Pancreas (tissue), 10 donors: ENCODE measurements at regions not wholly inside any gene's neighbourhood (a gene's known extent, or its start where the extent isn't known, plus 50 kb on each side); places are given as distances from the start of the nearest gene placed in this dataset.
A peak's percentile ranks its signal among the peaks of the same experiment; 100 is the strongest.

ENCODE experiments used
- ATAC-seq, 4 donors: fragments of 200-7000 bp; cut with Tn5 transposase; one replicate each; pipeline versions ENCODE4 v1.8.0 to v1.9.1; 2020; ENCODE audit warnings: mild to moderate bottlenecking in 4 of 4, moderate library complexity in 4 of 4
- DNase-seq, 6 donors: peaks; one replicate each; pipeline ENCODE4 v3.0.0-alpha.2; 2020
- FAIRE-seq: peaks from 2 replicates; lab custom pipeline; 2012; peaks lifted over from hg19 to GRCh38; lab: Jason Lieb, UNC
- H3K27ac ChIP-seq, 4 donors: fragments of 200-600 bp; sonication (generic); 1 replicate in 3 of 4; 2 replicates in 1 of 4; pipeline versions ENCODE4 v1.5.0 to v1.8.0; 2020
- H3K27me3 ChIP-seq, 4 donors: fragments of 200-600 bp; one replicate each; pipeline ENCODE4 v1.8.0; 2021
- H3K36me3 ChIP-seq, 3 donors: fragments of 200-600 bp; sonication (generic) in 1 of 3; one replicate each; pipeline versions ENCODE4 v1.5.0 to v1.8.0; 2020 to 2021
- H3K4me1 ChIP-seq, 3 donors: fragments of 200-600 bp; one replicate each; pipeline ENCODE4 v1.8.0; 2021
- H3K4me3 ChIP-seq, 4 donors: fragments of 200-600 bp; sonication (generic) in 2 of 4; one replicate each; pipeline versions ENCODE4 v1.5.0 to v1.8.0; 2020 to 2021
- H3K9me3 ChIP-seq, 4 donors: fragments of 200-600 bp; one replicate each; pipeline ENCODE4 v1.8.0; 2021
- WGBS, 2 donors: extraction: QIAGEN DNeasy Blood & Tissue Kit; methylation state at CpG; one replicate each; pipeline ENCODE4 v1.1.7; 2013; 5-methylcytosine and 5-hydroxymethylcytosine counted together
- intact Hi-C, 3 donors: fragments of 100-400 bp; cut with DNase I; formaldehyde crosslinking; loops; one replicate each; pipeline versions ENCODE4 v1.11.1 to v1.14.2; 2022
- TF ChIP-seq, protein P1 (sequence below), 4 donors: fragments of 200-600 bp; sonication (generic) in 3 of 4; IDR thresholded peaks; one replicate each; pipeline versions ENCODE4 v1.5.0 to v1.8.0; 2021; ENCODE audit warnings: antibody characterized with exemption in 4 of 4
- donor health status: healthy with polysubstance abuse.
- donor health status: DM: no; HTN: no; CAD: no; lungs with moderate emphysema.
- donor health status: DM: no; HTN: no; CAD: no.
- donor health status: control.
- donor health status: control.
- donor health status: Bipolar disorder and iron deficiency.
- donor health status: DM: yes; HTN: yes; CAD: no.
- donor health status: DM: no; HTN: no; CAD: no.
- donor health status: DM: no; HTN: no; CAD: no.
- donor health status: DM: yes; HTN: yes; CAD: no.

DNA sequence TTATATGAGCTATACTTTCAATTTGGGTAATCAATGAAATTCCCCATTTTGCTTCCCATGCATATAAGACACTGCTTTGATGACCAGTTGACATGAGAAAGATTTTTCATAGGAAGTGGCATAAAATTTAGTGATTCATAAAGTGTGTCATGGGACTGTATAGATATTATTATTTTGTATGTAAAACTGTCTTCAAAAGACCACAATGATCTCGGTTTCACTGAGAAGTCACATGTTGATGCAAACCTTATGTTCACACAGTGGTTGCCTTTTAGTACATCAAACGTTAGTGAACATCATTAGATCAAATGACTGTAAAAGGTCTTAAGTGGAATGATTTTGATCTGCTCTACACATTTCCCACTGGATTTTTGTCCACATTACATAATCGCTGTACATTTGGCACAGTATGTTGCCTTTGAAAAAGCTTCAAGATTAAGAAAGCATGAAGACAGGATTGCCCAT, 349.2 kb upstream of the MEF2C start:
- H3K27me3 ChIP-seq, result no peaks in the 10 kb centered on the region
- 56 to 60% methylated on average over 3 of the region's 3 CpGs for WGBS, 2 donors
- no peaks in the 10 kb centered on the region for H3K9me3 ChIP-seq
- intact Hi-C loops, result no loop called here
- no peak overlapping the region for H3K27ac ChIP-seq
- DNase-seq (no peak), FAIRE-seq (no peak), ATAC-seq (no peak)
- no peak overlapping the region for H3K4me3 ChIP-seq
- H3K36me3 ChIP-seq, result no peaks in the 10 kb centered on the region
- H3K4me1 ChIP-seq, result peaks cover 0 to 11% (median 7%) of the 10 kb centered on the region in 3 donors
- TF ChIP-seq, protein P1, sequence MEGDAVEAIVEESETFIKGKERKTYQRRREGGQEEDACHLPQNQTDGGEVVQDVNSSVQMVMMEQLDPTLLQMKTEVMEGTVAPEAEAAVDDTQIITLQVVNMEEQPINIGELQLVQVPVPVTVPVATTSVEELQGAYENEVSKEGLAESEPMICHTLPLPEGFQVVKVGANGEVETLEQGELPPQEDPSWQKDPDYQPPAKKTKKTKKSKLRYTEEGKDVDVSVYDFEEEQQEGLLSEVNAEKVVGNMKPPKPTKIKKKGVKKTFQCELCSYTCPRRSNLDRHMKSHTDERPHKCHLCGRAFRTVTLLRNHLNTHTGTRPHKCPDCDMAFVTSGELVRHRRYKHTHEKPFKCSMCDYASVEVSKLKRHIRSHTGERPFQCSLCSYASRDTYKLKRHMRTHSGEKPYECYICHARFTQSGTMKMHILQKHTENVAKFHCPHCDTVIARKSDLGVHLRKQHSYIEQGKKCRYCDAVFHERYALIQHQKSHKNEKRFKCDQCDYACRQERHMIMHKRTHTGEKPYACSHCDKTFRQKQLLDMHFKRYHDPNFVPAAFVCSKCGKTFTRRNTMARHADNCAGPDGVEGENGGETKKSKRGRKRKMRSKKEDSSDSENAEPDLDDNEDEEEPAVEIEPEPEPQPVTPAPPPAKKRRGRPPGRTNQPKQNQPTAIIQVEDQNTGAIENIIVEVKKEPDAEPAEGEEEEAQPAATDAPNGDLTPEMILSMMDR (IDR thresholded peaks at IDR 0.05), result no peak

DNA sequence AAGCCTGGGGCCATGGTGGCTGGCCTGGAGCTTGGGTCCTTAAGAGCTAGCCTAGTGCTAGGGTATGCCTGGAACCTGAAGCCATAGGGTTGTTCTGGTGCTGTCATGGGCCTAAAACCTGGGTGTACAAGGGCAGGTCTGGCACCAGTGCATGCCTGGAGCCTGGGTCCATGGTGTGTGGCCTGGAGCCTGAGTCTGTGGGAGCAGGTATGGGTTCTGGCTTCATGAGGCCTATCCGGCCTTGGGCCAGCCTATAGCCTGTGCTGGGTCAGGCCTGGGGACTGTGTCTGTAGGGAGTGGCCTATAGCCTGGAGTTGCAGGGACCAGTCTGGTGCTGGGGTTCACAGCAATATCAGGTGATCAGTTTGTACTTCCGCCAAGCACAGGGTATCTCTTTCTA, 347.2 kb upstream of the MEF2C start:
- H3K27ac ChIP-seq, result no peak overlapping the region

DNA sequence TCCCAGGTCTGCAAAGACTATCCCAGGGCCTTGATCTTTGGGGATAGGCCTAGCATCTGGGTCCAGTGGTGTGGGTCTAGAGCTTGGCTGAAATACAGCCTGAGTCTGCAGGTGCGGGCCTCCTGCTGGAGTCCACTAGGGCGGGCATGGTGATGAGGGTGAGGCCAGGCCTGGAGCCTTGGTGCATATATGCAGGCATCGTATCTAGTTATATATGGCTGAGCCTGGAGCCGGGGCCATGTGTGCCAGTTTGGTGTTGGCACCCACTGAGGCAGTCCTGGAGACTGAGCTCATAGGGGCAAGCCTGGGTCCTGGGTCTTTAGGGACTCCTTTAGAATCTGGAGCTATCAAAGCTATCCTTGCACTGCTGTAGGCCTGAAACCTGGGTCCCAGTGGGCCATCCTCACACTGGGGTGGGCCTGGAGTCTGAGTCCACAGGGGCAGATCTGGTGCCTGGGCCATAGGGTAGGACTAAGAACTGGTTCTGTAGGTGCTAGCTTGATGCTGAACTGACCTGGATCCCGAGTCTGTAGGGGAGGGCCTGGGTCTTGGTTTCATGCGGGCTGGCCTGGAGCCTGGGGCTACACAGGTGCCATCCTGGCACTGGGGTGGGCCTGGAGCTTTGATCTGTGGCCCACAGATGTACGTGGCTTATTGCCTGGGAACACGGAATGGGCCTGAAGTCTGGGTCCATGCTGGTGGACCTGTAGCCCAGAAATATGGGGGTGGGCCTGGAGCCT, 346.5 kb upstream of the MEF2C start:
- Histone ChIP-seq H3K36me3 (no peaks in the 10 kb centered on the region), H3K27me3 (no peaks in the 10 kb centered on the region), H3K4me1 (peaks cover 0 to 11% (median 7%) of the 10 kb centered on the region in 3 donors), H3K27ac (no peak overlapping the region), H3K9me3 (no peaks in the 10 kb centered on the region), H3K4me3 (no peak overlapping the region)
- FAIRE-seq (no peak), ATAC-seq (no peak), DNase-seq (peak in 2 of 6 donors; percentile 7 to 45)
- intact Hi-C loops, result no loop called here
- 92 to 96% methylated on average over 8 of the region's 8 CpGs for WGBS, 2 donors
- TF ChIP-seq, protein P1 (IDR thresholded peaks at IDR 0.05), result no peak

More for the DNA sequence above, 347.2 kb upstream of the MEF2C start:
- Histone ChIP-seq H3K36me3 (no peaks in the 10 kb centered on the region), H3K4me1 (peaks cover 0 to 11% (median 7%) of the 10 kb centered on the region in 3 donors), H3K9me3 (no peaks in the 10 kb centered on the region), H3K4me3 (no peak overlapping the region), H3K27me3 (no peaks in the 10 kb centered on the region)
- 68 to 100% methylated on average over 2 of the region's 2 CpGs for WGBS, 2 donors
- intact Hi-C loops, result no loop called here
- ATAC-seq, result no peak
- TF ChIP-seq, protein P1 (IDR thresholded peaks at IDR 0.05), result no peak
- no peak for FAIRE-seq
- no peak for DNase-seq

DNA sequence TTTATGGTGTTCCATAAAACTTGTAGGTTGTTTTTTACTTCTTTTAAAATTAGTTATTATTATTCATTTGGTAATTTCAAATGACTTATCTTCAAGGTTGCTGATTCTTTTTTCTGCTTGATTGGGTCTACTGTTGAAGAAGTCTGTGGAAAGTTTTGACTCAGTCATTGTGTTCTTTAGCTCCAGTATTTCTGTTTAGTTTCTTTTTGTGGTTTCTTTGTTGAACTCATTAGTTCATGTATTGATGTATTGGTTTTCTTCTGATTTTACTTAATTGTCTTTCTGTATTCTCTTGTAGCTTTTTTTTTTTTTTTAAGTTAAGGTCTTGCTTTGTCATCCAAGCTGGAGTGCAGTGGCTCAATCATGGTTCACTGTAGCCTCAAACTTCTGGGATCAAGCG, 345.4 kb upstream of the MEF2C start:
- TF ChIP-seq, protein P1 (IDR thresholded peaks at IDR 0.05), result no peak
- FAIRE-seq, result no peak
- H3K27me3 ChIP-seq, result no peaks in the 10 kb centered on the region
- H3K4me1 ChIP-seq, result peaks cover 0 to 11% (median 7%) of the 10 kb centered on the region in 3 donors
- WGBS, 2 donors, result 92 to 97% methylated on average over 1 of the region's 1 CpG
- H3K36me3 ChIP-seq, result no peaks in the 10 kb centered on the region
- intact Hi-C loops, result no loop called here
- no peak overlapping the region for H3K4me3 ChIP-seq
- no peak for DNase-seq
- ATAC-seq, result no peak
- no peak overlapping the region for H3K27ac ChIP-seq
- no peaks in the 10 kb centered on the region for H3K9me3 ChIP-seq

DNA sequence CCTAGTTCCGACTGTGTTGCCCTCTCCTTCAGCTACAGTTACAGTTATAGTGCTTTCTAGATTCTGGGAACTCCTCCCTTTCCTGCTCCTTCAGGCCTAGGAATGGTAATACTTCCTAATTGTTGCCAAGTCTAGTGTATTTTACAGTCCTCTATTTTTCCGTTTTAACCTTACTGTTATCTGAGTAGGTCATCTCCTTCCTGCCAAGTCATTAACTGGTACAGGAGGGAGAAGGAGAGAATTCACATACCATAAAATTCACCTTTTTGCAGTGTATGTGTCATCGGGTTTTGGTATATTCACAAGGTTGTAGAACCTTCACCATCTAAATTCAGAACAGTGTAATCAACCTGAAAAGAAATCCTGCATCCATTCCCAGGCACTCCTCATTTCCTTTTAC, 335.4 kb upstream of the MEF2C start:
- H3K27ac ChIP-seq, result no peak overlapping the region
- FAIRE-seq (no peak), ATAC-seq (no peak), DNase-seq (no peak)
- 71 to 79% methylated on average over 3 of the region's 3 CpGs for WGBS, 2 donors
- H3K36me3 ChIP-seq, result no peaks in the 10 kb centered on the region
- H3K4me1 ChIP-seq, result no peaks in the 10 kb centered on the region
- intact Hi-C loops, result no loop called here
- no peak overlapping the region for H3K4me3 ChIP-seq
- no peaks in the 10 kb centered on the region for H3K27me3 ChIP-seq
- TF ChIP-seq, protein P1 (IDR thresholded peaks at IDR 0.05), result no peak
- H3K9me3 ChIP-seq, result no peaks in the 10 kb centered on the region
